ENCODE measurements at regions not wholly inside any gene's neighbourhood (a gene's known extent, or its start where the extent isn't known, plus 50 kb on each side); places are given as distances from the start of the nearest gene placed in this dataset.
A peak's percentile ranks its signal among the peaks of the same experiment; 100 is the strongest.

DNA sequence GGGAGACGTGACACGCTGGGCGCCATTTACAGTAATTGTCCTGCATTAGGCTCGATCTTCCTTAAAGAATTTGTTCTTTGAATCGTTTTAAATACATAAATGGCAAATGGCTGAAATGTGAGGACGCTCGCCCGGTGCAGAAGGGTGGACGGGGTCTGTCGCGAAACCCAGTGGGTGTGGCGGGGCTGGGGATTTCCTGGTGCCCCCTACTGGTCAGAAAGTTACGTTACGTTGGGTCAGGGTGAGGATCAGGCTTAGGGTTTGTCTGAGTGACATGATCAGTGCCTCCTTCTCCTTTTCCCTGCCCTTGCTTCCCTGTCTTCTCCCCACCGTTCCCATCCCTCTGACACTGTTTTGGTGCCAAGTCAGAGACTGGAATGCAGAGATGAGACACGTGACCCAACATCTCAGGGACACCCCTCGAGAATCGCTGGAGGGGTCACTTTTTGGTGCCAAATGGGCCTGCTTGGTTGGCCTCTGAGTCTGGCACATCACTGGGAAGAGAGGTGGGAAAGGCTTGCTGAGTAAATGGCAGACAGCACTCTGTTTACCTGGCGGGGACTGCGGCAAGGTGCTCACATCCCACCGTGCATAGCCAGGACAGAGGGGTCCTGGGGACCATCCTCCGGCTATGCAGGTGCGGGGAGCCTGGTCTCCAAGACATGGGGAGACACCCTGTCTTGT is 1107.6 kb downstream of the BRD1 start:
- Mint-ChIP-seq H3K27ac (no peak overlapping the region), H3K27me3 (ENCODE audit: insufficient read depth, low read depth, poor library complexity) (peaks cover 10% of the 10 kb centered on the region), H3K36me3 (ENCODE audit: low read depth) (peaks cover 12% of the 10 kb centered on the region), H3K9me3 (peaks cover 14% of the 10 kb centered on the region), H3K4me1 (peaks cover 24% of the 10 kb centered on the region), H3K4me3 (no peak overlapping the region)
- H3F3A ChIP-seq (replicated peaks; ENCODE audit: low read depth) = no peaks in the 10 kb centered on the region
- H3K4me3 ChIP-seq = no peak overlapping the region
- peaks cover 4% of the 10 kb centered on the region; the same call in 1 of the 2 replicates for H3K36me3 ChIP-seq (ENCODE audit: insufficient read depth)
- TF ChIP-seq, protein P1, sequence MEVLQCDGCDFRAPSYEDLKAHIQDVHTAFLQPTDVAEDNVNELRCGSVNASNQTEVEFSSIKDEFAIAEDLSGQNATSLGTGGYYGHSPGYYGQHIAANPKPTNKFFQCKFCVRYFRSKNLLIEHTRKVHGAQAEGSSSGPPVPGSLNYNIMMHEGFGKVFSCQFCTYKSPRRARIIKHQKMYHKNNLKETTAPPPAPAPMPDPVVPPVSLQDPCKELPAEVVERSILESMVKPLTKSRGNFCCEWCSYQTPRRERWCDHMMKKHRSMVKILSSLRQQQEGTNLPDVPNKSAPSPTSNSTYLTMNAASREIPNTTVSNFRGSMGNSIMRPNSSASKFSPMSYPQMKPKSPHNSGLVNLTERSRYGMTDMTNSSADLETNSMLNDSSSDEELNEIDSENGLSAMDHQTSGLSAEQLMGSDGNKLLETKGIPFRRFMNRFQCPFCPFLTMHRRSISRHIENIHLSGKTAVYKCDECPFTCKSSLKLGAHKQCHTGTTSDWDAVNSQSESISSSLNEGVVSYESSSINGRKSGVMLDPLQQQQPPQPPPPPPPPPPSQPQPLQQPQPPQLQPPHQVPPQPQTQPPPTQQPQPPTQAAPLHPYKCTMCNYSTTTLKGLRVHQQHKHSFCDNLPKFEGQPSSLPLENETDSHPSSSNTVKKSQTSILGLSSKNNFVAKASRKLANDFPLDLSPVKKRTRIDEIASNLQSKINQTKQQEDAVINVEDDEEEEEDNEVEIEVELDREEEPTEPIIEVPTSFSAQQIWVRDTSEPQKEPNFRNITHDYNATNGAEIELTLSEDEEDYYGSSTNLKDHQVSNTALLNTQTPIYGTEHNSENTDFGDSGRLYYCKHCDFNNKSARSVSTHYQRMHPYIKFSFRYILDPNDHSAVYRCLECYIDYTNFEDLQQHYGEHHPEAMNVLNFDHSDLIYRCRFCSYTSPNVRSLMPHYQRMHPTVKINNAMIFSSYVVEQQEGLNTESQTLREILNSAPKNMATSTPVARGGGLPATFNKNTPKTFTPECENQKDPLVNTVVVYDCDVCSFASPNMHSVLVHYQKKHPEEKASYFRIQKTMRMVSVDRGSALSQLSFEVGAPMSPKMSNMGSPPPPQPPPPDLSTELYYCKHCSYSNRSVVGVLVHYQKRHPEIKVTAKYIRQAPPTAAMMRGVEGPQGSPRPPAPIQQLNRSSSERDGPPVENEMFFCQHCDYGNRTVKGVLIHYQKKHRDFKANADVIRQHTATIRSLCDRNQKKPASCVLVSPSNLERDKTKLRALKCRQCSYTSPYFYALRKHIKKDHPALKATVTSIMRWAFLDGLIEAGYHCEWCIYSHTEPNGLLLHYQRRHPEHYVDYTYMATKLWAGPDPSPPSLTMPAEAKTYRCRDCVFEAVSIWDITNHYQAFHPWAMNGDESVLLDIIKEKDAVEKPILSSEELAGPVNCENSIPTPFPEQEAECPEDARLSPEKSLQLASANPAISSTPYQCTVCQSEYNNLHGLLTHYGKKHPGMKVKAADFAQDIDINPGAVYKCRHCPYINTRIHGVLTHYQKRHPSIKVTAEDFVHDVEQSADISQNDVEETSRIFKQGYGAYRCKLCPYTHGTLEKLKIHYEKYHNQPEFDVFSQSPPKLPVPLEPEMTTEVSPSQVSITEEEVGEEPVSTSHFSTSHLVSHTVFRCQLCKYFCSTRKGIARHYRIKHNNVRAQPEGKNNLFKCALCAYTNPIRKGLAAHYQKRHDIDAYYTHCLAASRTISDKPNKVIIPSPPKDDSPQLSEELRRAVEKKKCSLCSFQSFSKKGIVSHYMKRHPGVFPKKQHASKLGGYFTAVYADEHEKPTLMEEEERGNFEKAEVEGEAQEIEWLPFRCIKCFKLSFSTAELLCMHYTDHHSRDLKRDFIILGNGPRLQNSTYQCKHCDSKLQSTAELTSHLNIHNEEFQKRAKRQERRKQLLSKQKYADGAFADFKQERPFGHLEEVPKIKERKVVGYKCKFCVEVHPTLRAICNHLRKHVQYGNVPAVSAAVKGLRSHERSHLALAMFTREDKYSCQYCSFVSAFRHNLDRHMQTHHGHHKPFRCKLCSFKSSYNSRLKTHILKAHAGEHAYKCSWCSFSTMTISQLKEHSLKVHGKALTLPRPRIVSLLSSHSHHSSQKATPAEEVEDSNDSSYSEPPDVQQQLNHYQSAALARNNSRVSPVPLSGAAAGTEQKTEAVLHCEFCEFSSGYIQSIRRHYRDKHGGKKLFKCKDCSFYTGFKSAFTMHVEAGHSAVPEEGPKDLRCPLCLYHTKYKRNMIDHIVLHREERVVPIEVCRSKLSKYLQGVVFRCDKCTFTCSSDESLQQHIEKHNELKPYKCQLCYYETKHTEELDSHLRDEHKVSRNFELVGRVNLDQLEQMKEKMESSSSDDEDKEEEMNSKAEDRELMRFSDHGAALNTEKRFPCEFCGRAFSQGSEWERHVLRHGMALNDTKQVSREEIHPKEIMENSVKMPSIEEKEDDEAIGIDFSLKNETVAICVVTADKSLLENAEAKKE (CRISPR knock-in tag; IDR thresholded peaks at IDR 0.05) = no peak
- no peak for TF ChIP-seq STAT1 (IDR thresholded peaks at IDR 0.05; ENCODE audit: unreplicated experiment)
- TF ChIP-seq CREB1 (CRISPR knock-in tag; IDR thresholded peaks at IDR 0.05; ENCODE audit: low read depth) = no peak
- TF ChIP-seq ZNF331 (CRISPR knock-in tag; IDR thresholded peaks at IDR 0.05; ENCODE audit: low read depth) = no peak
- TF ChIP-seq JUNB (IDR thresholded peaks at IDR 0.05; ENCODE audit: unreplicated experiment) = no peak
- no peak for TF ChIP-seq NANOG (IDR thresholded peaks at IDR 0.05; ENCODE audit: borderline replicate concordance)
- TF ChIP-seq, protein P2, sequence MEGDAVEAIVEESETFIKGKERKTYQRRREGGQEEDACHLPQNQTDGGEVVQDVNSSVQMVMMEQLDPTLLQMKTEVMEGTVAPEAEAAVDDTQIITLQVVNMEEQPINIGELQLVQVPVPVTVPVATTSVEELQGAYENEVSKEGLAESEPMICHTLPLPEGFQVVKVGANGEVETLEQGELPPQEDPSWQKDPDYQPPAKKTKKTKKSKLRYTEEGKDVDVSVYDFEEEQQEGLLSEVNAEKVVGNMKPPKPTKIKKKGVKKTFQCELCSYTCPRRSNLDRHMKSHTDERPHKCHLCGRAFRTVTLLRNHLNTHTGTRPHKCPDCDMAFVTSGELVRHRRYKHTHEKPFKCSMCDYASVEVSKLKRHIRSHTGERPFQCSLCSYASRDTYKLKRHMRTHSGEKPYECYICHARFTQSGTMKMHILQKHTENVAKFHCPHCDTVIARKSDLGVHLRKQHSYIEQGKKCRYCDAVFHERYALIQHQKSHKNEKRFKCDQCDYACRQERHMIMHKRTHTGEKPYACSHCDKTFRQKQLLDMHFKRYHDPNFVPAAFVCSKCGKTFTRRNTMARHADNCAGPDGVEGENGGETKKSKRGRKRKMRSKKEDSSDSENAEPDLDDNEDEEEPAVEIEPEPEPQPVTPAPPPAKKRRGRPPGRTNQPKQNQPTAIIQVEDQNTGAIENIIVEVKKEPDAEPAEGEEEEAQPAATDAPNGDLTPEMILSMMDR (conservative IDR thresholded peaks at IDR 0.05; ENCODE audit: low read depth in 2 of 2) = 0 out of 4 replicates have a peak, but pooled peaks of 1 of the 2 experiments have one; percentile 13
- TF ChIP-seq, protein P3, sequence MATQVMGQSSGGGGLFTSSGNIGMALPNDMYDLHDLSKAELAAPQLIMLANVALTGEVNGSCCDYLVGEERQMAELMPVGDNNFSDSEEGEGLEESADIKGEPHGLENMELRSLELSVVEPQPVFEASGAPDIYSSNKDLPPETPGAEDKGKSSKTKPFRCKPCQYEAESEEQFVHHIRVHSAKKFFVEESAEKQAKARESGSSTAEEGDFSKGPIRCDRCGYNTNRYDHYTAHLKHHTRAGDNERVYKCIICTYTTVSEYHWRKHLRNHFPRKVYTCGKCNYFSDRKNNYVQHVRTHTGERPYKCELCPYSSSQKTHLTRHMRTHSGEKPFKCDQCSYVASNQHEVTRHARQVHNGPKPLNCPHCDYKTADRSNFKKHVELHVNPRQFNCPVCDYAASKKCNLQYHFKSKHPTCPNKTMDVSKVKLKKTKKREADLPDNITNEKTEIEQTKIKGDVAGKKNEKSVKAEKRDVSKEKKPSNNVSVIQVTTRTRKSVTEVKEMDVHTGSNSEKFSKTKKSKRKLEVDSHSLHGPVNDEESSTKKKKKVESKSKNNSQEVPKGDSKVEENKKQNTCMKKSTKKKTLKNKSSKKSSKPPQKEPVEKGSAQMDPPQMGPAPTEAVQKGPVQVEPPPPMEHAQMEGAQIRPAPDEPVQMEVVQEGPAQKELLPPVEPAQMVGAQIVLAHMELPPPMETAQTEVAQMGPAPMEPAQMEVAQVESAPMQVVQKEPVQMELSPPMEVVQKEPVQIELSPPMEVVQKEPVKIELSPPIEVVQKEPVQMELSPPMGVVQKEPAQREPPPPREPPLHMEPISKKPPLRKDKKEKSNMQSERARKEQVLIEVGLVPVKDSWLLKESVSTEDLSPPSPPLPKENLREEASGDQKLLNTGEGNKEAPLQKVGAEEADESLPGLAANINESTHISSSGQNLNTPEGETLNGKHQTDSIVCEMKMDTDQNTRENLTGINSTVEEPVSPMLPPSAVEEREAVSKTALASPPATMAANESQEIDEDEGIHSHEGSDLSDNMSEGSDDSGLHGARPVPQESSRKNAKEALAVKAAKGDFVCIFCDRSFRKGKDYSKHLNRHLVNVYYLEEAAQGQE (IDR thresholded peaks at IDR 0.05; ENCODE audit: unreplicated experiment) = no peak
- H3K27me3 ChIP-seq (ENCODE audit: insufficient read depth) = no peaks in the 10 kb centered on the region
- DNase-seq (ENCODE audit: low spot score) (peak; percentile 1), ATAC-seq (peak; percentile 88)
- H3K4me1 ChIP-seq (ENCODE audit: insufficient read depth) = no peaks in the 10 kb centered on the region
- no peaks in the 10 kb centered on the region for H3K79me2 ChIP-seq (replicated peaks; ENCODE audit: insufficient read depth)
- no peak overlapping the region for H3K27ac ChIP-seq (ENCODE audit: low read depth)
- no peaks in the 10 kb centered on the region for H4K20me1 ChIP-seq (replicated peaks; ENCODE audit: insufficient read depth)
- no peak overlapping the region for H2AFZ ChIP-seq
- H3K4me2 ChIP-seq = no peak overlapping the region
- H3K9me2 ChIP-seq (ENCODE audit: insufficient read depth) = no peaks in the 10 kb centered on the region

Data from GM23338 (cell line).